H1 (cell line): ENCODE measurements at regions not wholly inside any gene's neighbourhood (a gene's known extent, or its start where the extent isn't known, plus 50 kb on each side); places are given as distances from the start of the nearest gene placed in this dataset.

Source experiments
- CTCF ChIA-PET: fragments of 300-600 bp; sonication (Branson Sonifier 250); formaldehyde crosslinking; loops from one replicate; lab custom pipeline; 2021; ENCODE audit not compliant: partially characterized antibody; lab: Charles Lee
- POLR2A ChIA-PET: fragments of 300-600 bp; sonication (Branson Sonifier 250); formaldehyde crosslinking; loops from one replicate; lab custom pipeline; 2021; ENCODE audit warnings: inconsistent platforms; ENCODE audit not compliant: partially characterized antibody; lab: Charles Lee
- DNase-seq, 2 experiments: peaks; one replicate each; pipeline versions ENCODE4 v3.0.0 to v3.0.0-alpha.2; 2010 to 2022; ENCODE audit warnings: low spot score in 2 of 2, low read depth in 1 of 2, mixed read lengths in 1 of 2
- FAIRE-seq: peaks from 2 replicates; lab custom pipeline; 2011; peaks lifted over from hg19 to GRCh38; lab: Jason Lieb, UNC
- H2AFZ ChIP-seq: 2 replicates; pipeline ENCODE4 v1.8.1; 2012; ENCODE audit warnings: low read length, inconsistent platforms
- H2AK5ac ChIP-seq: 2 replicates; pipeline ENCODE4 v1.6.1; 2013; ENCODE audit warnings: low read depth, low read length
- H2BK120ac ChIP-seq: replicated peaks from 2 replicates; pipeline ENCODE3; 2013; ENCODE audit warnings: low read depth, low read length, inconsistent platforms
- H2BK12ac ChIP-seq: 2 replicates; pipeline ENCODE4 v1.6.1; 2013; ENCODE audit warnings: low read depth, low read length
- H2BK15ac ChIP-seq: 2 replicates; pipeline ENCODE4 v1.6.1; 2013; ENCODE audit warnings: low read length
- H2BK20ac ChIP-seq: 2 replicates; pipeline ENCODE4 v1.6.1; 2013; ENCODE audit warnings: low read length
- H2BK5ac ChIP-seq: 2 replicates; pipeline ENCODE4 v1.6.1; 2013; ENCODE audit warnings: low read depth, low read length
- H3K14ac ChIP-seq: 2 replicates; pipeline ENCODE4 v1.6.1; 2013; ENCODE audit warnings: inconsistent platforms; ENCODE audit not compliant: insufficient read length
- H3K18ac ChIP-seq: 2 replicates; pipeline ENCODE4 v1.6.1; 2013; ENCODE audit warnings: low read length; ENCODE audit errors: extremely low read depth
- H3K23ac ChIP-seq: 2 replicates; pipeline ENCODE4 v1.6.1; 2013; ENCODE audit warnings: inconsistent platforms; ENCODE audit not compliant: insufficient read length
- H3K23me2 ChIP-seq: 2 replicates; pipeline ENCODE4 v1.6.1; 2013; ENCODE audit warnings: low read depth, low read length
- H3K27ac ChIP-seq: 2 replicates; pipeline ENCODE4 v1.6.1; 2011; ENCODE audit warnings: low read depth, low read length, inconsistent platforms
- H3K27me3 ChIP-seq, 4 experiments: replicated peaks in 1 of 4; 1 replicate in 1 of 4; 2 replicates in 3 of 4; pipeline versions ENCODE4 v1.6.1 to v1.8.1; 2011 to 2013; ENCODE audit warnings: low read length in 3 of 4, mild to moderate bottlenecking in 3 of 4, inconsistent platforms in 2 of 4, mixed read lengths in 2 of 4, moderate library complexity in 1 of 4; ENCODE audit not compliant: control insufficient read depth in 3 of 4, insufficient read depth in 3 of 4; ENCODE audit errors: extremely low read depth in 1 of 4
- H3K36me3 ChIP-seq, 4 experiments: 2 replicates each; pipeline versions ENCODE4 v1.6.1 to v1.8.1; 2011 to 2013; ENCODE audit warnings: mild to moderate bottlenecking in 4 of 4, low read length in 3 of 4, moderate library complexity in 2 of 4, control low read depth in 1 of 4, inconsistent platforms in 1 of 4; ENCODE audit not compliant: insufficient read depth in 4 of 4, control insufficient read depth in 2 of 4
- H3K4ac ChIP-seq: replicated peaks from 2 replicates; pipeline ENCODE3; 2013; ENCODE audit warnings: low read length, low read depth, mixed read lengths, inconsistent platforms; ENCODE audit not compliant: insufficient read length
- H3K4me1 ChIP-seq, 4 experiments: replicated peaks in 1 of 4; 1 replicate in 1 of 4; 2 replicates in 3 of 4; pipeline versions ENCODE4 v1.6.1 to v1.8.1; 2011 to 2013; ENCODE audit warnings: low read length in 3 of 4, inconsistent platforms in 2 of 4, mixed read lengths in 1 of 4; ENCODE audit not compliant: insufficient read depth in 4 of 4, control insufficient read depth in 3 of 4
- H3K4me2 ChIP-seq, 2 experiments: 2 replicates each; pipeline versions ENCODE4 v1.6.1 to v1.8.1; 2011 to 2013; ENCODE audit warnings: low read depth in 2 of 2, low read length in 2 of 2, control low read depth in 1 of 2, inconsistent platforms in 1 of 2, mild to moderate bottlenecking in 1 of 2; ENCODE audit not compliant: insufficient read depth in 1 of 2
- H3K4me3 ChIP-seq, 4 experiments: fragments of 200-600, 300-600 bp in 1 of 4; sonication (generic), shearing (Covaris generic), sonication (Bioruptor Twin) in 1 of 4; 2 replicates each; pipeline versions ENCODE4 v1.5.1 to v1.8.1; 2011 to 2016; ENCODE audit warnings: low read length in 4 of 4, low read depth in 3 of 4, control low read depth in 2 of 4, inconsistent platforms in 2 of 4, mild to moderate bottlenecking in 2 of 4, mixed read lengths in 1 of 4, moderate library complexity in 1 of 4; ENCODE audit not compliant: insufficient read depth in 2 of 4; ENCODE audit errors: extremely low read depth in 1 of 4
- H3K56ac ChIP-seq: replicated peaks from 2 replicates; pipeline ENCODE3; 2013; ENCODE audit warnings: low read depth, mild to moderate bottlenecking, mixed read lengths, low read length, inconsistent platforms; ENCODE audit not compliant: insufficient read length
- H3K79me1 ChIP-seq: 2 replicates; pipeline ENCODE4 v1.6.1; 2013; ENCODE audit warnings: low read depth, low read length, control low read depth
- H3K79me2 ChIP-seq, 2 experiments: 2 replicates each; pipeline versions ENCODE4 v1.6.1 to v1.8.1; 2012 to 2013; ENCODE audit warnings: low read length in 2 of 2, mild to moderate bottlenecking in 2 of 2, inconsistent platforms in 1 of 2; ENCODE audit not compliant: insufficient read depth in 2 of 2, control insufficient read depth in 1 of 2
- H3K9ac ChIP-seq, 4 experiments: replicated peaks in 1 of 4; 1 replicate in 1 of 4; 2 replicates in 3 of 4; pipeline versions ENCODE4 v1.6.1 to v1.8.1; 2011 to 2013; ENCODE audit warnings: low read depth in 3 of 4, low read length in 3 of 4, control low read depth in 2 of 4, mild to moderate bottlenecking in 2 of 4, moderate library complexity in 2 of 4, inconsistent platforms in 1 of 4; ENCODE audit errors: extremely low read depth in 1 of 4
- H3K9me3 ChIP-seq, 2 experiments: 2 replicates each; pipeline versions ENCODE4 v1.6.1 to v1.8.1; 2012 to 2013; ENCODE audit warnings: mild to moderate bottlenecking in 2 of 2, moderate library complexity in 2 of 2, control low read depth in 1 of 2, inconsistent platforms in 1 of 2, low read depth in 1 of 2, low read length in 1 of 2, mixed read lengths in 1 of 2; ENCODE audit not compliant: insufficient read depth in 2 of 2
- H4K20me1 ChIP-seq, 2 experiments: replicated peaks in 1 of 2; 2 replicates each; pipeline versions ENCODE3 to v1.8.1; 2011 to 2013; ENCODE audit warnings: inconsistent platforms in 2 of 2, low read length in 2 of 2, mild to moderate bottlenecking in 1 of 2; ENCODE audit not compliant: insufficient read depth in 2 of 2, control insufficient read depth in 1 of 2
- H4K5ac ChIP-seq: 2 replicates; pipeline ENCODE4 v1.6.1; 2013; ENCODE audit warnings: low read length, low read depth, mixed read lengths, inconsistent platforms; ENCODE audit not compliant: insufficient read length
- H4K8ac ChIP-seq: 2 replicates; pipeline ENCODE4 v1.8.0; 2013; ENCODE audit warnings: mild to moderate bottlenecking, moderate library complexity, low read length, inconsistent platforms; ENCODE audit not compliant: insufficient read depth; ENCODE audit errors: extremely low read depth
- H4K91ac ChIP-seq: replicated peaks from 2 replicates; pipeline ENCODE3; 2013; ENCODE audit warnings: low read length, mixed read lengths, inconsistent platforms; ENCODE audit not compliant: insufficient read length
- ASH2L ChIP-seq: fragments of 200-600, 300-600 bp; sonication (generic); IDR thresholded peaks from one replicate; pipeline ENCODE4 v1.7.1; 2017; ENCODE audit warnings: low read length
- WGBS, 2 experiments: shearing (Covaris generic) in 1 of 2; methylation state at CpG; one replicate each; pipeline versions ENCODE4 v1.1.6 to v1.1.7; 2013 to 2015; ENCODE audit warnings: low lambda C conversion rate in 2 of 2, mixed read lengths in 2 of 2, inconsistent platforms in 1 of 2, low coverage in 1 of 2, missing lambda C conversion rate in 1 of 2; ENCODE audit not compliant: insufficient replicate concordance in 2 of 2, insufficient coverage in 1 of 2, insufficient read length in 1 of 2; ENCODE audit errors: extremely low coverage in 1 of 2, missing lambda C conversion rate in 1 of 2; 5-methylcytosine and 5-hydroxymethylcytosine counted together

DNA sequence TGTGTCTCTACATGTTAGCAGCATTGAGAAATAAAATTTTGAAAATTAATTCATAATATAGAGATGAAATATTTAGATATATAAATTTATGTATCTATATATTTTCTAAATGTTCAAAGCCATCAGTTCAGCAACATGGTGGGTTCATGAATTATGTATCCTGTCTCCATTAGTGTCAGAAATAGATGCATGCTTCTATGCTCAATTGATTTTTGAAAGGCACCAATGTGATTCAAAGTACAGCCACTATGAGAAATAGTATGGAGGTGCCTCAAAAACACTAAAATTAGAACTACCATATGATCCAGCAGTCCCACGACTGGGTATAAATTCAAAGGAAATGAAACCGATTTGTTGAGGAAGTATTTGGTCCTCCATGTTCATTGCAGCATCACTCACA is 128.6 kb upstream of the SYN3 start:
- no peak overlapping the region for H3K14ac ChIP-seq
- H2BK20ac ChIP-seq, result no peak overlapping the region
- H3K79me2 ChIP-seq, result no peaks in the 10 kb centered on the region
- no peak overlapping the region for H4K5ac ChIP-seq
- H3K27me3 ChIP-seq, result no peaks in the 10 kb centered on the region
- FAIRE-seq, result no peak
- H3K79me1 ChIP-seq, result no peaks in the 10 kb centered on the region; the same call in 1 of the 2 replicates
- H3K4me1 ChIP-seq, result peaks cover 0 to 4% (median 0%) of the 10 kb centered on the region in 4 experiments; a peak in 1 of 7 replicates
- no peak overlapping the region for H2BK15ac ChIP-seq
- H3K9ac ChIP-seq, result no peak overlapping the region
- no peak for DNase-seq
- H3K4me2 ChIP-seq, result no peak overlapping the region
- no peaks in the 10 kb centered on the region for H4K20me1 ChIP-seq
- no peak overlapping the region for H2BK120ac ChIP-seq
- no peak overlapping the region for H3K4me3 ChIP-seq
- H2AFZ ChIP-seq, result no peak overlapping the region
- no peak overlapping the region for H3K27ac ChIP-seq
- H2BK12ac ChIP-seq, result no peak overlapping the region
- H3K4ac ChIP-seq, result no peak overlapping the region
- no peak overlapping the region for H3K18ac ChIP-seq
- H2BK5ac ChIP-seq, result no peak overlapping the region
- H3K36me3 ChIP-seq, result no peaks in the 10 kb centered on the region
- POLR2A ChIA-PET, result no interaction called here
- H2AK5ac ChIP-seq, result no peak overlapping the region
- no peaks in the 10 kb centered on the region for H3K9me3 ChIP-seq
- H4K91ac ChIP-seq, result no peak overlapping the region
- CTCF ChIA-PET, result interaction anchor here (1.3 kb wide), 1 partner anchor 16 kb away, joined by 4 read pairs; no protein-coding TSS in a partner anchor
- no peaks in the 10 kb centered on the region for H3K23me2 ChIP-seq
- no peak for TF ChIP-seq ASH2L
- H3K23ac ChIP-seq, result no peak overlapping the region
- H3K56ac ChIP-seq, result no peak overlapping the region
- H4K8ac ChIP-seq, result no peak overlapping the region
- WGBS, 2 experiments, result 83% methylated on average over 2 of the region's 2 CpGs; no CpG with 5 or more reads in 1 of the 2 experiments
